Central memory CD4-positive, alpha-beta T cell (primary cell): ENCODE measurements at regions not wholly inside any gene's neighbourhood (a gene's known extent, or its start where the extent isn't known, plus 50 kb on each side); places are given as distances from the start of the nearest gene placed in this dataset.

Experiments used
- DNase-seq: peaks from one replicate; pipeline ENCODE4 v3.0.0; 2022

- no peak for DNase-seq
Measured at GRCh38 chr3:72423643-72424042, 424.6 kb downstream of the SHQ1 start.

- DNase-seq, result no peak
Measured at GRCh38 chr3:72421786-72422185, 426.5 kb downstream of the SHQ1 start.

- DNase-seq, result no peak
Measured at GRCh38 chr3:72421126-72421525, 427.1 kb downstream of the SHQ1 start.

- DNase-seq, result no peak
Measured at GRCh38 chr3:72418856-72419255, 429.4 kb downstream of the SHQ1 start.

- DNase-seq, result no peak
Measured at GRCh38 chr3:72418244-72418643, 430.0 kb downstream of the SHQ1 start.

GRCh38 chr3:72414481-72415016 is 433.7 kb downstream of the SHQ1 start:
- DNase-seq, result no peak

GRCh38 chr3:72413228-72413627 is 435.0 kb downstream of the SHQ1 start:
- DNase-seq, result no peak

- no peak for DNase-seq
Measured at GRCh38 chr3:72412340-72412956, 435.8 kb downstream of the SHQ1 start.

GRCh38 chr3:72411843-72412242 is 436.4 kb downstream of the SHQ1 start:
- no peak for DNase-seq

- DNase-seq, result no peak
Measured at GRCh38 chr3:72411126-72411525, 437.1 kb downstream of the SHQ1 start.

- DNase-seq, result no peak
Measured at GRCh38 chr3:72408983-72409779, 439.1 kb downstream of the SHQ1 start.

GRCh38 chr3:72407766-72408165 is 440.5 kb downstream of the SHQ1 start:
- DNase-seq, result no peak

- no peak for DNase-seq
Measured at GRCh38 chr3:72405943-72406566, 442.2 kb downstream of the SHQ1 start.

- no peak for DNase-seq
Measured at GRCh38 chr3:72401005-72401545, 447.2 kb downstream of the SHQ1 start.

GRCh38 chr3:72398781-72399180 is 449.5 kb downstream of the SHQ1 start:
- no peak for DNase-seq

- no peak for DNase-seq
Measured at GRCh38 chr3:72397586-72397985, 450.7 kb downstream of the SHQ1 start.

GRCh38 chr3:72396899-72397298 is 451.3 kb downstream of the SHQ1 start:
- no peak for DNase-seq

- DNase-seq, result no peak
Measured at GRCh38 chr3:72395776-72396311, 452.4 kb downstream of the SHQ1 start.

- no peak for DNase-seq
Measured at GRCh38 chr3:72393455-72393854, 454.8 kb downstream of the SHQ1 start.

GRCh38 chr3:72391659-72392058 is 456.6 kb downstream of the SHQ1 start:
- DNase-seq, result no peak

- DNase-seq, result no peak
Measured at GRCh38 chr3:72390841-72391240, 457.4 kb downstream of the SHQ1 start.

- no peak for DNase-seq
Measured at GRCh38 chr3:72388644-72389043, 459.6 kb downstream of the SHQ1 start.

GRCh38 chr3:72388117-72388516 is 460.1 kb downstream of the SHQ1 start:
- DNase-seq, result no peak
